Ascending aorta (tissue), 2 donors: ENCODE measurements at regions not wholly inside any gene's neighbourhood (a gene's known extent, or its start where the extent isn't known, plus 50 kb on each side); places are given as distances from the start of the nearest gene placed in this dataset.
"Not testable (repeated sequence)": the region's sequence is repeated elsewhere in the genome, so short reads cannot be mapped to it uniquely, and the experiment has no call there.

ENCODE experiments used
- DNase-seq, 2 donors: peaks; one replicate each; pipeline ENCODE4 v3.0.0-alpha.2; 2019; ENCODE audit warnings: low spot score in 2 of 2
- H3K27ac ChIP-seq, 2 donors: fragments of 200-600 bp; sonication (generic); one replicate each; pipeline ENCODE4 v1.5.1; 2016 to 2017; ENCODE audit warnings: mild to moderate bottlenecking in 1 of 2
- H3K27me3 ChIP-seq: fragments of 200-600 bp; sonication (generic); one replicate; pipeline ENCODE4 v1.5.1; 2017
- H3K36me3 ChIP-seq, 2 donors: fragments of 200-600 bp; sonication (generic); one replicate each; pipeline ENCODE4 v1.5.1; 2016
- H3K4me1 ChIP-seq, 2 donors: fragments of 200-600 bp; sonication (generic); one replicate each; pipeline ENCODE4 v1.5.1; 2016 to 2017; ENCODE audit warnings: mild to moderate bottlenecking in 1 of 2
- H3K4me3 ChIP-seq, 2 donors: fragments of 200-600 bp; sonication (generic); one replicate each; pipeline ENCODE4 v1.5.1; 2016 to 2017; ENCODE audit warnings: mild to moderate bottlenecking in 1 of 2
- H3K9me3 ChIP-seq, 2 donors: fragments of 200-600 bp; sonication (generic); one replicate each; pipeline ENCODE4 v1.5.1; 2016
- intact Hi-C: fragments of 100-400 bp; cut with DNase I; formaldehyde crosslinking; loops from one replicate; pipeline ENCODE4 v1.15.1; 2023
- TF ChIP-seq, protein P1 (sequence below), 3 experiments: fragments of 200-600 bp in 2 of 3; fragments of 450-650 bp in 1 of 3; sonication (generic) in 2 of 3; IDR thresholded peaks; one replicate each; pipeline ENCODE4 v1.5.1; 2016 to 2019; ENCODE audit warnings: antibody characterized with exemption in 3 of 3, mild to moderate bottlenecking in 1 of 3, moderate library complexity in 1 of 3

DNA sequence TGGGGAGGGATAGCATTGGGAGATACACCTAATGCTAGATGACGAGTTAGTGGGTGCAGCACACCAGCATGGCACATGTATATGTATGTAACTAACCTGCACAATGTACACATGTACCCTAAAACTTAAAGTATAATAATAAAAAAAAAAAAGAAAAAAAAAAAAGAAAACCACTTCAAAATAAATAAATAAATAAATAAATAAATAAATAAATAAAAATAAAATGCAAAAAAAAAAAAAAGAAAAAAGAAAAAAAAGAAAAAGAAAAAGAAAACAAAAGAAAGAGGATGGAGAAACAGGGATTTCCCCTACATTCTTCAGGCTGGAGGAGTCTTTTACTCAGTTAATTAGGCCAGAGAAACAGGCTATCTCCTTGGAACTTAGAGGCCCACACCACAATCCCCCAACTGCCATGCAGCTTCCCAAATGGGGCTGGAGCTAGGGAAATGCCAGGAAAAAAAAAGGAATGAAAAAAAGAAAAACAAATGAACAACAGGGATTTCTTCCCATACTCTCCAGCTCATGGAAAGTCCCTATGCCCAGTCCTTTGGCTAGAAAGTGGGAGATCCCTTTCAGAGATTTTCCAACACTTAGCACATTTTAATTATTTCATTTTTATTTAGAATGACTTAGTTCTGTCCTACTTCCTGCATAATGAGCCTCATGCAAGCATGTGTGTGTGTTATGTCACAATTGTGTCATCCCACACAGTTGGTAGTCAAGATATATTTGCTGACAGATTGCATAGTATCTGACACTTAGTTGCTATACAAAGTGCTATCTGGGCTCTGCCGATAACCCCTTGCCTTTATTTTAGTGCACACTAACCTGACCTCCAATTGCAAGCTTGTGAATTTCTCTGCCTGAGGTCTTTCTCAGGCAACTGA is 486.4 kb downstream of the PLPP3 start:
- Histone ChIP-seq H3K4me1 (no peaks in the 10 kb centered on the region), H3K4me3 (no peak overlapping the region), H3K36me3 (no peaks in the 10 kb centered on the region), H3K27me3 (no peaks in the 10 kb centered on the region), H3K27ac (no peak overlapping the region), H3K9me3 (no peaks in the 10 kb centered on the region)
- no peak for DNase-seq
- TF ChIP-seq, protein P1, sequence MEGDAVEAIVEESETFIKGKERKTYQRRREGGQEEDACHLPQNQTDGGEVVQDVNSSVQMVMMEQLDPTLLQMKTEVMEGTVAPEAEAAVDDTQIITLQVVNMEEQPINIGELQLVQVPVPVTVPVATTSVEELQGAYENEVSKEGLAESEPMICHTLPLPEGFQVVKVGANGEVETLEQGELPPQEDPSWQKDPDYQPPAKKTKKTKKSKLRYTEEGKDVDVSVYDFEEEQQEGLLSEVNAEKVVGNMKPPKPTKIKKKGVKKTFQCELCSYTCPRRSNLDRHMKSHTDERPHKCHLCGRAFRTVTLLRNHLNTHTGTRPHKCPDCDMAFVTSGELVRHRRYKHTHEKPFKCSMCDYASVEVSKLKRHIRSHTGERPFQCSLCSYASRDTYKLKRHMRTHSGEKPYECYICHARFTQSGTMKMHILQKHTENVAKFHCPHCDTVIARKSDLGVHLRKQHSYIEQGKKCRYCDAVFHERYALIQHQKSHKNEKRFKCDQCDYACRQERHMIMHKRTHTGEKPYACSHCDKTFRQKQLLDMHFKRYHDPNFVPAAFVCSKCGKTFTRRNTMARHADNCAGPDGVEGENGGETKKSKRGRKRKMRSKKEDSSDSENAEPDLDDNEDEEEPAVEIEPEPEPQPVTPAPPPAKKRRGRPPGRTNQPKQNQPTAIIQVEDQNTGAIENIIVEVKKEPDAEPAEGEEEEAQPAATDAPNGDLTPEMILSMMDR (IDR thresholded peaks at IDR 0.05) = no peak
- intact Hi-C loops = no loop called here

- DNase-seq, H3K27ac ChIP-seq, H3K4me1 ChIP-seq, H3K4me3 ChIP-seq, H3K9me3 ChIP-seq, H3K36me3 ChIP-seq, intact Hi-C loops, H3K27me3 ChIP-seq: not testable (repeated sequence)
These were observed 489.5 kb downstream of the PLPP3 start for GRCh38 chr1:56089826-56090225.

- TF ChIP-seq, protein P1 (IDR thresholded peaks at IDR 0.05) = no peak
- Histone ChIP-seq H3K9me3 (no peaks in the 10 kb centered on the region), H3K27ac (no peak overlapping the region), H3K36me3 (no peaks in the 10 kb centered on the region), H3K27me3 (no peaks in the 10 kb centered on the region), H3K4me3 (no peak overlapping the region), H3K4me1 (peaks cover 0 to 7% of the 10 kb centered on the region in 2 donors)
- DNase-seq = no peak
- intact Hi-C loops = no loop called here
These were observed 495.1 kb downstream of the PLPP3 start for GRCh38 chr1:56084246-56084645.

- Histone ChIP-seq H3K9me3 (no peaks in the 10 kb centered on the region), H3K4me1 (peaks cover 0 to 7% of the 10 kb centered on the region in 2 donors), H3K27ac (peak overlapping the region in 1 of 2 donors; percentile 47), H3K4me3 (no peak overlapping the region), H3K36me3 (no peaks in the 10 kb centered on the region), H3K27me3 (no peaks in the 10 kb centered on the region)
- intact Hi-C loops = no loop called here
- DNase-seq = no peak
- TF ChIP-seq, protein P1 (IDR thresholded peaks at IDR 0.05) = no peak
These were observed 497.6 kb downstream of the PLPP3 start for GRCh38 chr1:56081736-56082135.

GRCh38 chr1:56081173-56081572 is 498.2 kb downstream of the PLPP3 start:
- intact Hi-C loops = no loop called here
- TF ChIP-seq, protein P1 (IDR thresholded peaks at IDR 0.05) = no peak
- H3K9me3 ChIP-seq = no peaks in the 10 kb centered on the region
- H3K4me1 ChIP-seq = peaks cover 0 to 7% of the 10 kb centered on the region in 2 donors
- H3K27me3 ChIP-seq = no peaks in the 10 kb centered on the region
- no peaks in the 10 kb centered on the region for H3K36me3 ChIP-seq
- DNase-seq = no peak
- no peak overlapping the region for H3K4me3 ChIP-seq
- peak overlapping the region in 1 of 2 donors; percentile 47 for H3K27ac ChIP-seq

- TF ChIP-seq, protein P1 (IDR thresholded peaks at IDR 0.05) = no peak
- Histone ChIP-seq H3K4me1 (peaks cover 0 to 7% of the 10 kb centered on the region in 2 donors), H3K9me3 (no peaks in the 10 kb centered on the region), H3K27ac (peak overlapping the region in 1 of 2 donors; percentile 47), H3K36me3 (no peaks in the 10 kb centered on the region), H3K4me3 (no peak overlapping the region), H3K27me3 (no peaks in the 10 kb centered on the region)
- no peak for DNase-seq
- intact Hi-C loops = no loop called here
These were observed 499.2 kb downstream of the PLPP3 start for GRCh38 chr1:56080123-56080522.
